DMS114 treated with DMSO at 0.1 percent for 48 hours (cell line): ENCODE measurements at regions not wholly inside any gene's neighbourhood (a gene's known extent, or its start where the extent isn't known, plus 50 kb on each side); places are given as distances from the start of the nearest gene placed in this dataset.

Experiments used
- DNase-seq: peaks from one replicate; lab custom pipeline; 2025; ENCODE audit not compliant: unreplicated experiment; lab: John Stamatoyannopoulos, UW

DNA sequence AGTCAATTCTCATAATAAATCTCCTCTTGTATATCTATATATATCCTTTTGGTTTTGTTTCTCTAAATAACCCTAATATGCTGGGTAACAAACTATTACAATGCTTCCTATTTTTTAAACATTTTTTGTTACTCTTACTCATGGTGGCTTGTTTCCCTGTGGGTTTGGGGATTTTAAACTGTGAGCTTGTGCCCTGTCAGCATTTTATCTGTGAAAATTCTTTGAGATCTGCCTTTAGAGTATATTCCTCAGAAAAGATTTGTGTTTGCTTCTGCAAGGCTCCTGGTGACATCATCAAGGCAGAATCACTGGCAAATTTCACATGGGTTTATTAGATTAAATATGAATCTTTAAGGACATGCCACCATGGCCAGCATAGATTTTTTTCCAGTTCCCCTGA lies 273.6 kb downstream of the LRFN2 start:
- DNase-seq: no peak

DNA sequence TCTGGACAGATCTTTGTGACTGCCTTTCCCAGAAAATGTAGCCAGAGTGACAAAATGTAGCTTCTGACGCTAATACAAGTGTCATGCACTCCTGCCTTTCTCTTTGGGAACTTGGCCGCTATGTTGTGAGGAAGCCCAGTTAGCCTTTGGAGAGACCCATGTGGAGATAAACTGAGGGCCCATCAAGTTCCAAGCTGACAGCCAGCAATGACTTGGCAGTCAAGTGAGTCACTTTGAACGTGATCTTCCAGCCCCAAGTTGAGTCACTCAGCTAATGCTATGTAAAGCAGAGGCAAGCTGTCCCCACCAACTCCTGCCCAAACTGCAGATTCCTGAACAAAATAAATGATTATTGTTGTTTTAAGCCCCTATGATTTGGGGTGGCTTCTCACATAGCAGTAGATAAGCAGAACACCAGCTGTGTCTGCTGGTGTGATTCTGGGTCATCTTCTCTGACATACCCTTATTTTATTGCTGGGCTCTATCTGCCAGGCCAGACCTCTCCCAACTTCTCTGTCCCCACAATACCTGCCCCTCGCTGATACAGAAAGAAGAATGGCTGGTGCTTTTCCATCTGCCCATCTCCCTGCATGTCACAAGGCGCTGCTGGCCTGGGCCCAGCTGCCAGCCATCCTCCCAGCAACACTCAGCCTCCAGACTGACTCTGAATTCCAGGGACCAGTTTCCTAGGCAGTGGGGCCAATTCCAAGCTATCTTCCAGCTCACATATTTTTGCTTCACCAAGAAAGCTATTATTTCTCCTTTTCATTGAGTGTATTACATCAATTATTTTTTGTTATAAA lies 274.8 kb downstream of the LRFN2 start:
- no peak for DNase-seq

DNA sequence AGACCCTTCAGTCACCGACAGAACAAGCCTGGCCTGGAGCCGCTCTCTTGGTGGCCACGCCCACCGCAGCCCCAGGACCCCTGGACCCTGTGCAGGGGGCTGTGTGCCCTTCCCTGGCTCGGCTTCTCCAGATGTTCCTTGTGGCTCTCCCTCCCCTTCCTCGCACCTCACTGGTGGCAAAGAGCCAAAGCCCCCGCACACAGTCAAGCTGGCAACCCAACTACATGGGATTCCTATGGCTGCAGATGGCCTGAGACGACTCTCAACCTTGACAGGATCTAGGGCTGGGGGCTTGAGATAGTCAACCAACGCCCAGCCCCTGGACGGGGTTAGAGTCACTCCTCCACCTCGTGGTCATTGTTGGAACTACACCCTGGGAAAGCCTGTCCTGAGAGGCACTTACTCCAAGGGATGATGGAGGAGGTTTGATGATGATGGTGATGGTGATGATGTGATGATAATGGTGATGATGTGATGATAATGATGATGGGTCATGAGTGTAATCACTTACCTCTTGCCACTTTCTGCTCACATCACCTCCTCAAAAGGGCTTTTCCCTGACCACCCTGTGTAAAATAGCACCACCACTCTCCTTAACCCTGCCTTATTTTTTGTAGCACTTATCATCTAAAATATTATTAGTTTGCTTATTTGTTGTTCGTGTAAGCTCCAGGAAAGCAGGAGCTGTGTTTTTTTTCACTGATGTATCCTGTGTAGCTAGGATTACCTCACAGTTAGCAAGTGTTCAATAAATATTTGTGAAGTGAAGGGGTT lies 278.4 kb downstream of the LRFN2 start:
- DNase-seq: peak; percentile 36

DNA sequence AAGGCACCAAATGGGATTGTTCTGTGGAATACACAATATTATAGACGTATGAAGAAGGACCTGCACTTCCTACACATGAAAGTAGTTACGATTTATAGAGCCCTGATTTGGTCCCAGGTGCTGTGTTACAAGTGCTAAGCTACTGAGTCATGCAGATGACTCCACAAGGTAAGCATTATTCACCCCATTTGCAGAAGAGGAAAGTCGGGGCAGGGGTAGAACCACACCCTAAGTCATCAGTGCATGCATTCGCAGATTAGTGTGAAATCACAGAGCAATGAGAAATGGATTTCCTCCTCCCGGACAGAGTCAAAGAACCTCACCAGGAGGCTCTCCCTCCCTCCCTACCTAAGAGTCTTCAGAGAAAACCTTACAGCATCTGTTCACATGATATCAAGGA lies 279.5 kb downstream of the LRFN2 start:
- DNase-seq: no peak

DNA sequence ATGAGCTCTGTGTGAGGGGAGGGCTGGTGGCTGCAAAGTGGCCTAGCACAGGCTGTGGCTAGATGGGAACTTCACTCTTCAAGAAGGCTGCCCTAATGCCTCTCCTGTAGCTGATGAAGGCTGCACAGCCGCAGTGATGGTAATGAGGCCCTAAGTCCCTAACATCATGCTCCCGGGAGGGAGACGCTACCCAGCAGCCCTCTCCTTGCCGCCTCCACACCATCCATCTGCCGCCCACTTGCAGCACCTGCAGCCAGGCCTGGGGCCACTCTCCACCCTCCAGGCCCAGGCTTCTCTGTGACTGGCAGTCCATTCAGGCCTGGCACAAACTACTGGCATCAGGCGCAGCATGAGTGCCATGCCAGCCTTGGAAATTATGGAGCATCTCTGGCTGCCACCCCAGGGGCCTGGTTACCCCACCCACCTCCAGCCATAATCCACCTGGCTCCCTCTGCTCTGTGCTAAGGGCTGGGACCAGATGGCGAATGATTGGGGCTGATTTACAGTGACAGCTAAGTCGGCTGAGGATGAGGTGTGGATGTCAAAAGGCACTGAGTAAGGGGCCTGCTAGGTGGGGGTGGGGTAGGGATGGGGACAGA lies 284.2 kb downstream of the LRFN2 start:
- no peak for DNase-seq

DNA sequence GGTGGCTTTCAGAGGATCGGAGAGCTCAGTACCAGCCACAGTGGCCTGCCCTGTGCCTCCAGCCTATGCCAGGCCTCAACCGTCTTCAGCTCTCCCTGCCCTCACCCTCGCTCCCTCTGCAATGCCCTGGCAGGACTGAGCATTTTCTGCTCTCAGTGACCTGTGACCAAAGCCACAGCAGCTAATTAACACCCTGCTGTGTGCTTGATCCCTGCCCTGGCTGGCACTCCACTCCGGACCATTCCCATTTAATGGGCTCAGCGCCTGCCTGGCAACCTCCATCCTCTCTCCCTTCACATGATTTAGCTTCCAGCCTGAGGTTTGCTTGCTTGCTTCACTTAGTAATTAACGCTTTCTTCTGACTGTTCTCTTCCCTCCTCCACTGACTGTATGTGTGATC lies 287.5 kb downstream of the LRFN2 start:
- DNase-seq: no peak

DNA sequence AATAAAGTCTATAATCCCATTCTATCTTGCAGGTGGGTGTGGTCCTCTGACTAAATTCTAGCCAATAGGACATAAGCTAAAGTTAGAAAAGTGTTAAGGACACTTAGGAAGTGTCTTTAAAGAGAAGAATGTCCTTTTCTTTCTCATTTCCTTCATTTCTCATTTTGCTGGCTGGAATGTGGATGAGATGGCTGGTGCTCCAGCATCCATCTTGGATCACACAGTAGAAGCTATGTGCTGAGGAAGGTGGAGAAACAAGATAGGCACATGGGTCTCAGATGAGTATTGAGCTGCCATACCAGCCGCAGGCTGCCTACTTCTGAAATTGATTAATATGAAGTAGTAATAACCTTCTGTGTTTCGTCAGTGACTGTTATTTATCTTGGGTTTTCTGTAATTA lies 289.0 kb downstream of the LRFN2 start:
- DNase-seq: no peak

DNA sequence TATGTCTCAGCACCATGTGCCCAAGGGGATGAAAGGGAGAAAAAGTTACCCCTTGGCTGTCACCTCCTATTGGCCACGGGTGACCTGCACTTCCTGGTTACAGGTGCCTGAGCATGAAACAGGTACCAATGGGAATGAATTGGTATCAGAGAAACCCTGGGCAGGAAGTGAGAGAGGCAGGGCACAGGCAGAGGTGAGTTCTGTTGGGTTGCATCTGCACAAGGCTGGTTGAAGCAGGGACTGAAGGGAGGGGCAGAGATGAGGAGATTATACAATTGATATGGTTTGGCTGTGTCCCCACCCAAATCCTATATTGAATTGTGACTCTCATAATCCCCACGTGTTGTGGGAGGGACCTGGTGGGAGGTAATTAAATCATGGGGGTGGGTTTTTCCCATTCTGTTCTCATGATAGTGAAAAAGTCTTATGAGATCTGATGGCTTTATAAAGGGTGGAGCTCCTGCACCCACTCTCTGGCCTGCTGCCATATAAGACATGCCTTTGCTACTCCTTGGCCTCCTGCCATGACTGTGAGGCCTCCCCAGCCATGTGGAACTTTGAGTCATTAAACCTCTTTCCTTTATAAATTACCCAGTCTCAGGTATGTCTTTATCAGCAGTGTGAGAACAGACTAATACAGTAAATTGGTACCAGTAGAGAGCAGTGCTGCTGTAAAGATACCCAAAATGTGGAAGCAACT lies 291.8 kb downstream of the LRFN2 start:
- no peak for DNase-seq

DNA sequence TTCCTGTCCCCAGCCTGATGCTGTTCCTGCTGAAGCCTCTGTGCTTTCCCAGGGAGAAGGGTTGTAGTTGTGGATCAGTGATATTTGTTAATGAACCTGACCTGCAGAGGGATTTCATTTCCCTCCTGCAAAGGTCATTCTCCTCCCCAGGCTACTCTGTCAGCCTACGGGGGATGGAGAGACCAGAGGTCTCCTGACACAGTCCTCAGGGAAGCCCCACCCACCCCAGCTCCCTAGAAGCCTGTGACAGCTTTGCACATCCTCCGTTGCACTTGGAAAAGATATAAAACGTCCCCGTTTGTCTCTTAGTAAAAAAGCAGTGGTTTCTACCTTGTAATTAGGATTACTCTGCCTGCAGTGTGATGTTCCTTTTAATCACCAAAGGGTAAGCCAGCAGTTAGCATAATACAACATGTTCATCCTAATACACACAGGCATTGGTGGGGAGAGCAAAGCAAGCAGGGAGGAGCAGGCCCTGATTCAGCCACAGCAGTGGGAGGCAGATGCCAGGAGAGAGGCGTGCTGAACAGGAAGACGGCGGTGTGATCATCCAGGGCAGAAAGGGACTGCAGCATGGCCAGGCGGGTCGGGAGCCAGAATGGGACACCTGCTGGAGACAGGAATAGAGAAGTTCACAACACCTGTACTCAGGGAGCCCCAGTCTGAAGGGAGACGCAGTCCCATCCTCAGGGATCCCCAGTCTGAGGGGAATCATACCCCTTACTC lies 293.5 kb downstream of the LRFN2 start:
- no peak for DNase-seq

DNA sequence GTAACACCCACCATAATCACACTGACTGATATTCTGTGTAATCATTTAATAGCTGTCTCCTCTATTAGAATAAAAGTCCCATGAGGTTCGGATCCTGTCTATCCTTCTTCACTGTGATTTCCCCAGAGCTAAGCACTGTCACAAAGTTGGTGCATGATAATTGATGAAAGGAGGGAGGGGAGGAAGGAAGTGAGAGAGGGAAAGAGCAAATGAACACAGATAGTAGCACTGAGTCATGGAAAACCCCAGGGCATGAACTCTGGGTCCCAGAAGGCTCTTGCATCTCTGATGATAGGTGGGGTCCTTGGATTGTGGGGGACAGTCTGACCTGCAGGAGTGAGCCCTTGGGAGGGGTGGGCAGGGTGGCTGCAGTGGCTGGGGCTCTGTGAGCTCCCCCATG lies 294.1 kb downstream of the LRFN2 start:
- no peak for DNase-seq

DNA sequence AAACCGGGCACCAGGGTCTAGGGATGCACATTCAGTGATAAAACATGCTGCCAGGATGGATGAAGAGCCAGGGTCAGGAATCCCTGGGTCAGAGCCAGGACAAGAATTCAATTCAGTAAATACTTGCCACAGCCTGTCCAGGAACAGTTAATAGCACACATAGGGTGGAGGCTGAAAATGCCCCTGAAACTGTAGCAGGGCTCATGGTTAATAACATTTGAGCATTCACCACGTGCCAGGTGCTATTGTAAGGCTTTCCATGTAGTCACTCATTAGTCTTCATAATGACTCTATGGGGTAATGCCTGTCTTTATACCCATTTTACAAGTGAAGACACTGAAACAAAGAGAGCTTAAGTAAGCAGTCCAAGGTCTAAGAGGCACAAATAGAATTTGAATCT lies 296.3 kb downstream of the LRFN2 start:
- no peak for DNase-seq

DNA sequence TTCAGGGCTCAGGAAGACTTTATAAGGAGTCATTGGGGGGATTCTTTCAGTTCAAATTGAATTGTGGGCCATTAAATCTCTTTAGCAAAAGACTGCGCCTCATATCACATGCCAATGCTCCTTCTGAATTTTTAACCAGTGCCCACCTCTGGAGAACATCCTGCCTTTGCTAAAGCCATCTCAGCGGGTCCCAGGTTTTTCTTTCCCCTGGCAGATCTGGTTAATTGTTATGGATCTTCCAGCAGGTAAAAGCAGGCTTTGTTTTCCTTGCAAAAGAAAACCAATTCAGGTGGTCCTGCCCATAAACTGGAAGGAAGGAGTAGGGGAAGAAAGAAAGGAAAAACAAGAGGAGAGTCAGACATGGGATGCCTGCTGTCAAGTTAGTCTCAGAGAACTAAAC lies 298.2 kb downstream of the LRFN2 start:
- DNase-seq: no peak

DNA sequence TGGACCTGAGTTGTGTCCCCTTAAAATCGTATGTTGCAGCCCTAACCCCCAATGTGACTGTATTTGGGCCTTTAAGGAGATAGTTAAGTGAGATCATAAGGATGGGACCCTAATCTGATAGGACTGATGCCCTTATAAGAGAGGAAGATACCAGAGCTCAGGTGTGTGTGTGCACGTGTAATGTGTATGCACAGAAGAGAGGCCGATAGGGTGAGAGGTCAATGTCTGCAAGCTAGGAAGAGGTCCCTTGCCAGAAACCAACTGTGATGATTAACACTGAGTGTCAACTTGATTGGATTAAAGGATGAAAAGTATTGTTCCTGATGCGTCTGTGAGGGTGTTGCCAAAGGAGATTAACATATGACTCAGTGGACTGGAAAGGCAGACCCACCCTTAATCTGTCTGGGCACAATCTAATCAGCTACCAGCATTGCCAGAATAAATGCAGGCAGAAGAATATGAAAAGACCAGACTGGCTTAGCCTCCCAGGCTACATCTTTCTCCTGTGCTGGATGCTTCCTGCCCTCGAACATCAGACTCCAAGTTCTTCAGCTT lies 299.8 kb downstream of the LRFN2 start:
- no peak for DNase-seq

DNA sequence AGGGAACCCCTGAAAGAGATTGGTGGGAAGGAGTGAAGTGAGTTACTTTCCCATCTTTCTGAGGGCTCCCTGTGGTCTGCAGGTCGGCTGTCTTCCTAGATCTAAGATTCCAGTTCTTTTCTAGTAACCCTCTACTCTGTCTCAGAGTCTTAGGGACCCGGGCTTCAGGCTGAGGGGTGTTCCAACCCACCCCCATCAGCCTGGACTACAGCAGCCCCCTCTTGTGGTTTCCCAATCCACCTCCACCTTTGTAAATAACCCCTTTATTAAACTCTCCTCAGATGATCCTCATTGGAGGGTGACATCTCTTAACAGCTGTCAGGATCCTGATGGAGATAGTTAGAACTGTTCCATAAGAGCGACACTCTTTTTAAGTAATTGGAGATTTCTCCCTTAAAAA lies 300.4 kb downstream of the LRFN2 start:
- no peak for DNase-seq

DNA sequence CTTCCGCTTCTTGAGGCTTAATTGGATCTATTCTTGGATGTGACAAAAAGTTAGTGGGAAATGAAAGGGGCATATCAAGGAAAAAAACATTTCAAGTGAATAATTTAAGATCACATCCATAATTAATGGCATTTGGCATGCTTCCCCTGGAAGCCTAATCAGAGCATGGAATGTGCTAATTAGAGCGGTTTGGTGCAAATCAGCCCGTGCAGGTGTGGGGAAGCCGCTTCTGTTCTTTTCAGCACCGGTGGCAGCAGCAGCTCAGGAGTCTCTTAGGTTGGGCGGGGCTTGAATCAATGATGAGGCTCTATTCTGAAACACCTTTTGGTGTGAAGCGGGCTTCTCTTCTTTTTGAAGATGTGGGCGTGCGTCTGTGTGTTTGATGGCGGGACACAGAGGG lies 301.2 kb downstream of the LRFN2 start:
- no peak for DNase-seq

DNA sequence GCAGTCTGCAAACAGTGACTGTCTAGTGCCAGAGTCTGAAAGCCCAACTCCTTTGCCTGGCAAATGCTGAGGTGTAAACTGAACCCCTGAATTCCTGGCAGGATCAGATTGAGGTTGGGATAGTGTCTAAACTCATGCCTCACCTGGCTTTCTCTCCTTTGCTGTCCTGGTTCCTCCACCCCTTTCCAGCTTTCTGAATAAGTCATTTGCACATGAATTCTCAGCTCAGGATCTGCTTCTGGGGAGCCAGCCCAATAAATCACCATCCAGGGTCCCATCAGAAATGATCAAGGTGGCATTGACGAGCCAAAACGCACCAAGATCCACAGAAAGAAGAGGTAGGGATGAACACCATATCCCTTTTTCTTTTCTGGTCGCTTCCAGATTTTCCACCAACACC lies 301.6 kb downstream of the LRFN2 start:
- no peak for DNase-seq

DNA sequence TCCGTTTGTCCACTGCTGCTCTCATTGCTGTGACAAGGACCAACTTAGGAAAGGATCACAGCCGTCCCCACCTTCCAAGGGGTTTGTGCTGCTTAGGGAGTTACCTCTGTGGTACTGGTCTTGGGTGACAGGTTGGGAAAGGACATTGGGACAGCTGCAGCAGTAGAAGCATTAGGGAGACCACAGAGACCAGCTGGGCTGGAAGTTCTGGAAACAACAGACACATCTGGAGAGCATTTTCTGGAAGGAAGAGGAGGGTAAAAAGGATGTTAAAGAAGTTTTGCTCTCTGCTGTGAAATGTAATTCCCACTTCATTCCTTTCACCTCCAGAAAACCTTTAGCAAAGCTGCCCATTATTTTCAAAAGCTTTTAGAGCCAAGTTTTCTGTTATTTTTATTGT lies 304.2 kb downstream of the LRFN2 start:
- DNase-seq: no peak

DNA sequence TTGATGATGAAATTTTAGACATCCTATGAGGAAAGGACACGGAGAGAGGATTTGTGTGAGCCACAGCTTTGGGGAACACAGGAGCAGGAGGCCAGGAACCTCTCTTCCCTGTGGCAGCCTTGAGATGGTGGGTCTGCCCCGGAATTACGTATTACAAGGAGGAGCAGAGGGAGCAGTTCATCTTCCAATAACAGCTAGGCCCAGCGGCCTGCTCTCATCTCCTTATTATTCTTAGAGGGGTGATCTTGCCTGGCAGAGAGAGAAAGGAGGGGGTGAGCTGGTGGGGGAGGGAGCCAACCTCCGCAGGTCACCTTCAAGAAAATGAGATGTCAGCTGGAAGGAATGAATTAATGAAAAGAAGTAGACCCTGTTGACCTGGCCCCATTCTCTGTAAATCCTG lies 305.8 kb downstream of the LRFN2 start:
- DNase-seq: no peak

DNA sequence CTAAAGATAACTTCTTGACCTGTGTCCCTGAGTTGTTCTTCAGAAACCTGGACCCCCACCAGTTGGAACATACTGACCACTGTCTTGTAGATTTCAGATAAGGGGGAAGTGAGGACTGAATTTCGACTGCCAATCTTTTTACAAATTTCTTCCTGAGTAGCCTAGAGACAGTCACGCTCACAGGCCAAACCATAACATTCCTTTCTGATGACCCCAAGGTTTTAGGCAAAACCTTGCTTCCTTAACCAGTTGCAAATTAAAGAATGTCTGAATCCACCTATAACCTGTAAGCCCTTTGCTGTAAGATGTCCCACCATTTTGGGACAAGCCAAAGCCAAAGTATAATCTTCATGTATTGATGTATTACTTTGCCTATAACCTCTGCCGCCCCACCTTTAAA lies 306.9 kb downstream of the LRFN2 start:
- DNase-seq: no peak

DNA sequence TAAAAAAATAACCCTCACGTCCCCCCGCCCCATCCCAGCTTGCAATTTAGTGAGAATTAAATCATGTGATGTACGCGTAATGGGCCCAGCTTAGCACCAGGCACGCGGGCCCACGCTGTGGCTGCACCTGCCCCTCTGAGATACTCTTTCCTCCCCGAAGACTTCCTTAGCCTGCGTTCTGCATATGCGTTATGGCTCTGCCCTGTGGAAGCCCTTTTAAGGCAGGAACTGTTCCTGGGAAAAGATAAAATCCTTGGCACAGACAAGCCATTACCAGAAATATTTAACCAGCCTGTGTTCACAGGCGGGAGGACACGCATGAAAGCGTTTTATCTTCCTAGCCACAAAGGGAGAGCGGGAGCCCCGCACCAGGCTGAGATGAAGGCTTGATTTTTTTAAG lies 311.0 kb downstream of the LRFN2 start:
- no peak for DNase-seq

DNA sequence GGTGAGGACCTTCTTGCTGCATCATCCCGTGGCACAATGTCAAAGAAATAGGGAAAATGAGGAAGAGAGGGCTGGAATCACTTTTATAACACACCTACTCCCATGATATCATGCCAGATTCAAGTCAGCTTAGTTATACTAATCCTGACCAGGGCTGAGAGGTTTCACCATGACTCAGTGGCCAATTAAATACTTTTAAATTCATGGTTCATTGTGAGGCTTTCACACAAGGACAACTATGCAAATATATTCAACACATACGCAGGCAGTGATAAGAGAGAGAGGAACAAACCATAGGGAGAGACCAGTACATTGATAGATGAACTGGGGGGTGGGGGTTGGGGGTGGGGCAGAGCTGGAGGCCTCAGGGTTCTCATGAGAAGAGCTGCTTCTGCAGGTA lies 313.1 kb downstream of the LRFN2 start:
- DNase-seq: no peak
